HG03439 (cell line): ENCODE measurements at regions not wholly inside any gene's neighbourhood (a gene's known extent, or its start where the extent isn't known, plus 50 kb on each side); places are given as distances from the start of the nearest gene placed in this dataset.
"Not testable (repeated sequence)": the region's sequence is repeated elsewhere in the genome, so short reads cannot be mapped to it uniquely, and the experiment has no call there.

ENCODE experiments used
- ATAC-seq: cut with Tn5 transposase; IDR thresholded peaks from one replicate; pipeline ENCODE4 v1.9.1; 2021; ENCODE audit warnings: mild to moderate bottlenecking, moderate library complexity; ENCODE audit not compliant: unreplicated experiment

GRCh38 chr5:81830596-81830995 is 79.7 kb upstream of the SSBP2 start:
- no peak for ATAC-seq

- ATAC-seq = no peak
These were observed 78.3 kb upstream of the SSBP2 start for GRCh38 chr5:81829242-81829641.

GRCh38 chr5:81827500-81827899 is 76.6 kb upstream of the SSBP2 start:
- ATAC-seq = no peak

- no peak for ATAC-seq
These were observed 75.2 kb upstream of the SSBP2 start for GRCh38 chr5:81826128-81826527.

- ATAC-seq = no peak
These were observed 74.3 kb upstream of the SSBP2 start for GRCh38 chr5:81825237-81825636.

GRCh38 chr5:81823736-81824135 is 72.8 kb upstream of the SSBP2 start:
- not testable (repeated sequence) for ATAC-seq

GRCh38 chr5:81820863-81821262 is 70.0 kb upstream of the SSBP2 start:
- no peak for ATAC-seq

- ATAC-seq = no peak
These were observed 69.4 kb upstream of the SSBP2 start for GRCh38 chr5:81820318-81820636.

GRCh38 chr5:81819556-81820317 is 68.8 kb upstream of the SSBP2 start:
- ATAC-seq = no peak

GRCh38 chr5:81817980-81818379 is 67.1 kb upstream of the SSBP2 start:
- ATAC-seq = no peak

GRCh38 chr5:81817086-81817485 is 66.2 kb upstream of the SSBP2 start:
- ATAC-seq = no peak

- no peak for ATAC-seq
These were observed 64.4 kb upstream of the SSBP2 start for GRCh38 chr5:81815321-81815720.

GRCh38 chr5:81808106-81808505 is 57.2 kb upstream of the SSBP2 start:
- ATAC-seq = no peak

GRCh38 chr5:81805086-81805485 is 54.2 kb upstream of the SSBP2 start:
- no peak for ATAC-seq

- ATAC-seq = no peak
These were observed 52.9 kb upstream of the SSBP2 start for GRCh38 chr5:81803812-81804211.

- ATAC-seq = no peak
These were observed 51.7 kb upstream of the SSBP2 start for GRCh38 chr5:81802625-81803024.

- ATAC-seq = no peak
These were observed 51.1 kb upstream of the SSBP2 start for GRCh38 chr5:81802020-81802419.

- ATAC-seq = no peak
These were observed 49.9 kb upstream of the SSBP2 start for GRCh38 chr5:81800797-81801196.
